ENCODE measurements at regions not wholly inside any gene's neighbourhood (a gene's known extent, or its start where the extent isn't known, plus 50 kb on each side); places are given as distances from the start of the nearest gene placed in this dataset.
"Not testable (repeated sequence)": the region's sequence is repeated elsewhere in the genome, so short reads cannot be mapped to it uniquely, and the experiment has no call there.

DNA sequence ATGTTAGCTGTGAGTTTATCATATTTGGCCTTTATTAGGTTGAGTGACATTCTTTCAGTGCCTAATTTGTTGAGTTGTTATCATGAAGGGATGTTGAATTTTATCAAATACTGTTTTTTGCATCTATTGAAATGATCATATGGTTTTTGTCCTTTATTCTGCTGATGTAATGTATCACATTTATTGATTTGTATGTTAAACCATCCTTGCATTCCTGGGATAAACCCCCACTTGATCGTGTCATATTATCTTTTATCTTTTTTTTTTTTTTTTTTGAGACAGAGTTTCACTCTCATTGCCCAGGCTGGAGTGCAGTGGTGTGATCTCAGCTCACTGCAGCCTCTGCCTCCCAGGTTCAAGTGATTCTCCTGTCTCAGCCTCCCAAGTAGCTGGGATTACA, 51.9 kb upstream of the MFGE8 start:
- DNase-seq (ENCODE audit: low read depth in 2 of 2) = not testable (repeated sequence)

- DNase-seq (ENCODE audit: low read depth in 2 of 2) = no peak
Measured at GRCh38 chr15:88970232-88970631, 57.1 kb upstream of the MFGE8 start.

- no peak for DNase-seq (ENCODE audit: low read depth in 2 of 2)
Measured at GRCh38 chr15:88974392-88974791, 61.2 kb upstream of the MFGE8 start.

- DNase-seq (ENCODE audit: low read depth in 2 of 2) = no peak
Measured at GRCh38 chr15:88975891-88976290, 62.7 kb upstream of the MFGE8 start.

DNA sequence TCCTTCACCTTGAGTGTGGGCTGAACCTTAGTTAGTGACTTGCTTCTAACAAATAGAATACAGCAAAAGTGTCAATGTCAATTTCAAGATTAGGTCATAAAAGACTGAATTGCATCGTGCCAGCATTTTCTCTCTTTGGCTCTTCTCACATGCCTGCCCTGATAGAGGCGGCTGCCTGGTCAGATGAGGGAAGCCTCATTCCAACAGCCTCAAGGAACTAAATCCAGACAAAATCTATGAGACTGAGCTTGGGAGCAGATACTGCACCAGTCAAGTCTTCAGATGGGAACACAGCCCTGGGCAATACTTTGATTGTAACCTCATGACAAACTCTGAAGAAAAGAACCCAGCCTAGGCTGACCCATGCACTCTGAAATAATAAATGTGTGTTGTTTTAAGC, 63.5 kb upstream of the MFGE8 start:
- DNase-seq (ENCODE audit: low read depth in 2 of 2) = no peak

GRCh38 chr15:88979674-88980073, 66.5 kb upstream of the MFGE8 start:
- no peak for DNase-seq (ENCODE audit: low read depth in 2 of 2)

DNA sequence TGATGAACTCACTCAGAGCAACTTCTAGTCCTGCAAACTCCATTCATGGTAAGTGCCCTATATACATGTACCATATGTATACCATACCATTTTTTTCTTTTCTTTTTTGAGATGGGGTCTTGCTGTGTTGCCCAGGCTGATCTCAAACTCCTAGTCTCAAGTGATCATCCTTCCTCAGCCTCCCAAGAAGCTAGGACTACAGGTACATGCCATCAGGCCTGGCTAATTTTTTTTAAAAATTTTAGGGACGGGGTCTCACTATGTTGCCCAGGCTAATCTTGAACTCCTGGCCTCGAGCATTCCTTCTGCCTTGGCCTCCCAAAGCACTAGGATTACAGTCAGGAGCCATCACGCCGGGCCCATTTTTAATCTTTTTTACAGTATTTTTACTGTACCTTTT, 67.3 kb upstream of the MFGE8 start:
- no peak for DNase-seq (ENCODE audit: low read depth in 2 of 2)

GRCh38 chr15:88981244-88982215, 68.4 kb upstream of the MFGE8 start:
- DNase-seq (ENCODE audit: low read depth in 2 of 2) = no peak

GRCh38 chr15:88982304-88982945, 69.2 kb upstream of the MFGE8 start:
- no peak for DNase-seq (ENCODE audit: low read depth in 2 of 2)

- DNase-seq (ENCODE audit: low read depth in 2 of 2) = no peak
Measured at GRCh38 chr15:88982946-88983342, 69.8 kb upstream of the MFGE8 start.

GRCh38 chr15:88983861-88984429, 70.8 kb upstream of the MFGE8 start:
- DNase-seq (ENCODE audit: low read depth in 2 of 2) = no peak

DNA sequence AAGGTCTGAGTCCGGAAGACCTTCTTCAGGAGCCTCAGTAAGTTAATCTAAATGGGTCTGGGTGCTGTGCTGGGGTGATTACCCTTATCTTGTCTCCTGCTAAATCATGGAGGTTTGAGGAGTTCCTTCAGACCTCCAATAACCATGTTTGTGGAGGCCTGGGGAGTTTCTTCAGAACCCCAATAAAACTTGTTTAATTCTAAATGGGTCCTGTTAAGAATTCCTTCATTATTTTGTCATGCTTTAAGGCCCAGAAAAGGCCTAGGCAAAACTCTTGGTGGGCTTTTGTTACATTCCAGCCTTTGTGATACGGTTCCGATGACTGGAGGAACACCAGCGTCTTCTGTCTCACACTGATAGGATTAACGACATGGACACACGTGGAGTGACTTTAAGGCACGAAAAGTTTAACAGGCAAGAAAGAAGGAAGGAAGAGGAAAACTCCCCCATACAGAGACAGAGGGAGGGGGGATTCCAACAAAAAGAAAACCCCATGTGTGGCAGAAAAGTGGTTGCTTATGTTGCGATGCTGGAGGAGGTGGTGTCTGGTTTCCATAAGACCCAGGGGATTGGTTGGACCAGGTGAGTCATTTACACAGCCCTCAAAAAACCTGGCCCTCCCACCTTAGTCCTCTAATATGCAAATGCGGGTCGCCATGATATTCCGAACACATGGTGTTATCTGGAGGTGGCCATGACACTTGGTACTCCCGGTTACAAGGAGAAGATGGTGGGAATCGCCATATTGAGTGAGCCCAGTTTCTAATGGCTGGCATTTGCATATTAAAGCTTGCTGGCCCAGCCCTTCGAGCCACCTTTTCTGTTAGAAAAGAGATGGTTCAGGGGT, 72.6 kb upstream of the MFGE8 start:
- DNase-seq (ENCODE audit: low read depth in 2 of 2) = no peak

DNA sequence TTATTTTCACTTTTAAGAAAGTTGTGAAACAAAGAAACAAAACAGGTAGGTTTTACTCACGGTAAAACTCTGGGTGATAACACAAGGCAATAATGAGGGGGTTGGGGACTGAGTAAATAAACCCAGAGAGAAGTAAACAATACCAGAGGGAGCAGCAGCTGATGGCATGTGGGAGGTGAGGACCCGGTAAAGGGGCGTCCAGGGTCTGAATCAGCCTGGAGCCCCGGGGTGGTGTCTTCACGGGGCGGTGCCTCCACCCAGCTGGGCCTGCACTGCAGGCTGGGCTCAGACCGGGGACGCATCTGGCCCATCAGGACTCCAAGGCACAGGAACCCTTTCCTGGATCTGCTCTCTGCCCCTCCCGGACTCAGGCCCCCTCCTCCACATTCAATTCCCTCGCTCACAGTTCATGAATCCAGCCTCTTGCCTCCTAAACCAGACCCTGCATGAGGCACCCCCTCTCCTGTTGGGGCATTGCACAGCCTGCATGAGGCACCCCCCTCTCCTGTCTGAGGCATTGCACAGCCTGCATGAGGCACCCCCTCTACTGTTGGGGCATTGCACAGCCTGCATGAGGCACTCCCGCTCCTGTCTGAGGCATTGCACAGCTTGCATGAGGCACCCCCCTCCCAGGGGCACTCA, 73.9 kb upstream of the MFGE8 start:
- DNase-seq (ENCODE audit: low read depth in 2 of 2) = no peak

- no peak for DNase-seq (ENCODE audit: low read depth in 2 of 2)
Measured at GRCh38 chr15:88987591-88987933, 74.4 kb upstream of the MFGE8 start.

- no peak for DNase-seq (ENCODE audit: low read depth in 2 of 2)
Measured at GRCh38 chr15:88987934-88988671, 74.9 kb upstream of the MFGE8 start.

- DNase-seq (ENCODE audit: low read depth in 2 of 2) = no peak
Measured at GRCh38 chr15:88989578-88989977, 76.4 kb upstream of the MFGE8 start.

- no peak for DNase-seq (ENCODE audit: low read depth in 2 of 2)
Measured at GRCh38 chr15:88990185-88990679, 77.1 kb upstream of the MFGE8 start.

DNA sequence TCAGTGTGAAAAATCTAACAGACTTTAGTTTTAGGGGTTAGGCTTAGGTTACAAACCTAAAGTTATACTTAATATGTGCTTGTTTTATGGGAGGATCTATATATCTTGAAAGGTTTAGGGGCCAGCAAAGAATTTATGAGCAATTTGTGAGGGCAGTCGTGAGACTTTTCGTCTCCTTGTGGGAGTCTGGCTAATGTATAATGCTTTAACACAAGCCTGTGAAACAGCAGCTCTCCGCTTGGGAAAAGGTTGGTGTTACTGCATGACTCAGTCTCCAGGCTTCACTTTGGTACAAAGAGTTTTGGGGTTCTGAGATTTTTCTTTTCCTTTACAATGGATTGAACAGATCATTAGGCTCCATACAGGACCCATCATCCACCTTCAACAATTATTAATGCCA, 79.0 kb upstream of the MFGE8 start:
- no peak for DNase-seq (ENCODE audit: low read depth in 2 of 2)

- DNase-seq (ENCODE audit: low read depth in 2 of 2) = no peak
Measured at GRCh38 chr15:88992912-88993376, 79.8 kb upstream of the MFGE8 start.

- no peak for DNase-seq (ENCODE audit: low read depth in 2 of 2)
Measured at GRCh38 chr15:88993662-88994061, 80.5 kb upstream of the MFGE8 start.

Data from stimulated activated CD8-positive, alpha-beta memory T cell treated with anti-CD3 and anti-CD28 coated beads, Interleukin-15, amount 100 ng/mL, for 48 hours (primary cell).